Ovary (tissue), 7 donors: ENCODE measurements at regions not wholly inside any gene's neighbourhood (a gene's known extent, or its start where the extent isn't known, plus 50 kb on each side); places are given as distances from the start of the nearest gene placed in this dataset.
"Not testable (repeated sequence)": the region's sequence is repeated elsewhere in the genome, so short reads cannot be mapped to it uniquely, and the experiment has no call there.

Source experiments
- DNase-seq, 5 donors: peaks; one replicate each; pipeline ENCODE4 v3.0.0-alpha.2; 2019 to 2020
- H3K27ac ChIP-seq, 2 donors: fragments of 200-600 bp; one replicate each; pipeline versions ENCODE4 v1.5.1 to v1.8.0; 2019 to 2022
- H3K27me3 ChIP-seq: fragments of 200-600 bp; one replicate; pipeline ENCODE4 v1.8.0; 2022
- H3K36me3 ChIP-seq: fragments of 200-600 bp; sonication (generic); one replicate; pipeline ENCODE4 v1.5.1; 2019
- H3K4me1 ChIP-seq: one replicate; pipeline ENCODE4 v1.8.1; 2013; ENCODE audit warnings: mild to moderate bottlenecking, moderate library complexity; ENCODE audit not compliant: insufficient read depth
- H3K4me3 ChIP-seq: fragments of 200-600 bp; sonication (generic); one replicate; pipeline ENCODE4 v1.5.1; 2017
- H3K9me3 ChIP-seq, 2 donors: fragments of 200-600 bp in 1 of 2; sonication (generic) in 1 of 2; one replicate each; pipeline versions ENCODE4 v1.5.1 to v1.8.1; 2013 to 2019; ENCODE audit warnings: mild to moderate bottlenecking in 1 of 2, moderate library complexity in 1 of 2
- CTCF ChIP-seq, 3 donors: fragments of 450-650 bp in 2 of 3; fragments of 200-600 bp in 1 of 3; IDR thresholded peaks; one replicate each; pipeline versions ENCODE4 v1.5.1 to v1.8.0; 2016 to 2022; ENCODE audit warnings: antibody characterized with exemption in 3 of 3, mild to moderate bottlenecking in 1 of 3
- EP300 ChIP-seq: sonication (generic); formaldehyde crosslinking; IDR thresholded peaks from one replicate; pipeline ENCODE4 v1.6.1; 2017; ENCODE audit warnings: antibody characterized with exemption
- POLR2A ChIP-seq: fragments of 450-650 bp; IDR thresholded peaks from one replicate; pipeline ENCODE4 v1.6.1; 2017; ENCODE audit warnings: antibody characterized with exemption, mild to moderate bottlenecking, moderate library complexity
- WGBS, 3 donors: extraction: QIAGEN DNeasy Blood & Tissue Kit in 1 of 3; methylation state at CpG; one replicate each; pipeline versions ENCODE4 v1.1.5 to v1.1.7; 2013 to 2017; 5-methylcytosine and 5-hydroxymethylcytosine counted together
- intact Hi-C, 4 donors: fragments of 100-400 bp; cut with DNase I; formaldehyde crosslinking; loops; one replicate each; pipeline versions ENCODE4 v1.11.0 to v1.15.1; 2022 to 2023
- donor health status: DM: no; HTN: no; CAD: no; lungs with moderate emphysema.
- donor health status: DM: no; HTN: no; CAD: no.
- donor health status: Bipolar disorder and iron deficiency.
- donor health status: DM: no; HTN: no; CAD: no.
- donor health status: DM: yes; HTN: yes; CAD: no.

- 86 to 90% (median 87%) methylated on average over 6 of the region's 6 CpGs for WGBS, 3 donors
- Histone ChIP-seq H3K27ac (no peak overlapping the region), H3K9me3 (no peaks in the 10 kb centered on the region), H3K27me3 (no peaks in the 10 kb centered on the region), H3K4me3 (no peak overlapping the region), H3K4me1 (no peaks in the 10 kb centered on the region), H3K36me3 (no peaks in the 10 kb centered on the region)
- intact Hi-C loops, result no loop called here
- TF ChIP-seq CTCF (IDR thresholded peaks at IDR 0.05) (no peak), EP300 (no peak), POLR2A (no peak)
- no peak for DNase-seq
Observed at GRCh38 chr4:115986573-115986972, 873.2 kb upstream of the NDST4 start.

GRCh38 chr4:115975421-115976001 lies 862.1 kb upstream of the NDST4 start:
- H3K4me3 ChIP-seq, H3K27ac ChIP-seq, DNase-seq, H3K4me1 ChIP-seq, H3K27me3 ChIP-seq, H3K9me3 ChIP-seq, intact Hi-C loops, H3K36me3 ChIP-seq: not testable (repeated sequence)
- WGBS, 3 donors, result 67 to 76% (median 73%) methylated on average over 8 of the region's 8 CpGs

- no peak for DNase-seq
- Histone ChIP-seq H3K4me1 (no peaks in the 10 kb centered on the region), H3K9me3 (no peaks in the 10 kb centered on the region), H3K27ac (no peak overlapping the region), H3K4me3 (no peak overlapping the region), H3K27me3 (no peaks in the 10 kb centered on the region), H3K36me3 (no peaks in the 10 kb centered on the region)
- intact Hi-C loops, result no loop called here
- TF ChIP-seq EP300, result no peak
- no peak for TF ChIP-seq CTCF (IDR thresholded peaks at IDR 0.05)
- TF ChIP-seq POLR2A, result no peak
- 5 to 7% (median 5%) methylated on average over 1 of the region's 1 CpG for WGBS, 3 donors
Observed at GRCh38 chr4:115973768-115974167, 860.3 kb upstream of the NDST4 start.

- H3K27ac ChIP-seq, result no peak overlapping the region
- intact Hi-C loops, result no loop called here
- 75 to 85% (median 79%) methylated on average over 2 of the region's 2 CpGs for WGBS, 3 donors
- H3K27me3 ChIP-seq, result no peaks in the 10 kb centered on the region
- no peaks in the 10 kb centered on the region for H3K4me1 ChIP-seq
- H3K36me3 ChIP-seq, result no peaks in the 10 kb centered on the region
- TF ChIP-seq CTCF (IDR thresholded peaks at IDR 0.05) (no peak), EP300 (no peak), POLR2A (no peak)
- DNase-seq, result no peak
- H3K9me3 ChIP-seq, result no peaks in the 10 kb centered on the region
- H3K4me3 ChIP-seq, result no peak overlapping the region
Observed at GRCh38 chr4:115972967-115973366, 859.5 kb upstream of the NDST4 start.

GRCh38 chr4:115970859-115971258 lies 857.4 kb upstream of the NDST4 start:
- Histone ChIP-seq H3K4me3 (no peak overlapping the region), H3K36me3 (no peaks in the 10 kb centered on the region), H3K27ac (no peak overlapping the region), H3K9me3 (no peaks in the 10 kb centered on the region), H3K4me1 (no peaks in the 10 kb centered on the region), H3K27me3 (no peaks in the 10 kb centered on the region)
- no peak for DNase-seq
- TF ChIP-seq POLR2A (no peak), EP300 (no peak)
- WGBS, 3 donors, result 82 to 91% (median 87%) methylated on average over 2 of the region's 2 CpGs
- intact Hi-C loops, result no loop called here
